Transverse colon (tissue), 4 donors: ENCODE measurements at regions not wholly inside any gene's neighbourhood (a gene's known extent, or its start where the extent isn't known, plus 50 kb on each side); places are given as distances from the start of the nearest gene placed in this dataset.
"Not testable (repeated sequence)": the region's sequence is repeated elsewhere in the genome, so short reads cannot be mapped to it uniquely, and the experiment has no call there.

Experiments
- EP300 ChIP-seq: sonication (generic); formaldehyde crosslinking; IDR thresholded peaks from one replicate; pipeline ENCODE4 v1.6.1; 2017; ENCODE audit warnings: antibody characterized with exemption, low read depth
- POLR2A ChIP-seq: fragments of 450-650 bp; IDR thresholded peaks from one replicate; pipeline ENCODE4 v1.6.1; 2016; ENCODE audit warnings: antibody characterized with exemption, mild to moderate bottlenecking, moderate library complexity
- POLR2AphosphoS5 ChIP-seq, 3 donors: sonication (generic); formaldehyde crosslinking; IDR thresholded peaks; one replicate each; pipeline ENCODE4 v1.6.1; 2016; ENCODE audit warnings: antibody characterized with exemption in 3 of 3
- TF ChIP-seq, protein P1 (sequence below), 5 experiments: fragments of 200-600 bp in 3 of 5; fragments of 450-650 bp in 2 of 5; sonication (generic) in 3 of 5; IDR thresholded peaks; 1 replicate in 2 of 5; 2 replicates in 3 of 5; pipeline ENCODE4 v1.5.1; 2016 to 2017; ENCODE audit warnings: antibody characterized with exemption in 5 of 5, inconsistent platforms in 3 of 5, mild to moderate bottlenecking in 2 of 5, moderate library complexity in 1 of 5

DNA sequence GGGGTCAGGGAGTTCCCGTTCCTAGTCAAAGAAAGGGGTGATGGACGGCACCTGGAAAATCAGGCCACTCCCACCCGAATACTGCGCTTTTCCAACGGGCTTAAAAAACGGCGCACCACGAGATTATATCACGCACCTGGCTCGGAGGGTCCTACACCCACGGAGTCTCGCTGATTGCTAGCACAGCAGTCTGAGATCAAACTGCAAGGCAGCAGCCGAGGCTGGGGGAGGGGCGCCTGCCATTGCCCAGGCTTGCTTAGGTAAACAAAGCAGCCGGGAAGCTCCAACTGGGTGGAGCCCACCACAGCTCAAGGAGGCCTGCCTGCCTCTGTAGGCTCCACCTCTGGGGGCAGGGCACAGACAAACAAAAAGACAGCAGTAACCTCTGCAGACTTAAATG is 100.1 kb upstream of the IQCM start:
- TF ChIP-seq, protein P1, sequence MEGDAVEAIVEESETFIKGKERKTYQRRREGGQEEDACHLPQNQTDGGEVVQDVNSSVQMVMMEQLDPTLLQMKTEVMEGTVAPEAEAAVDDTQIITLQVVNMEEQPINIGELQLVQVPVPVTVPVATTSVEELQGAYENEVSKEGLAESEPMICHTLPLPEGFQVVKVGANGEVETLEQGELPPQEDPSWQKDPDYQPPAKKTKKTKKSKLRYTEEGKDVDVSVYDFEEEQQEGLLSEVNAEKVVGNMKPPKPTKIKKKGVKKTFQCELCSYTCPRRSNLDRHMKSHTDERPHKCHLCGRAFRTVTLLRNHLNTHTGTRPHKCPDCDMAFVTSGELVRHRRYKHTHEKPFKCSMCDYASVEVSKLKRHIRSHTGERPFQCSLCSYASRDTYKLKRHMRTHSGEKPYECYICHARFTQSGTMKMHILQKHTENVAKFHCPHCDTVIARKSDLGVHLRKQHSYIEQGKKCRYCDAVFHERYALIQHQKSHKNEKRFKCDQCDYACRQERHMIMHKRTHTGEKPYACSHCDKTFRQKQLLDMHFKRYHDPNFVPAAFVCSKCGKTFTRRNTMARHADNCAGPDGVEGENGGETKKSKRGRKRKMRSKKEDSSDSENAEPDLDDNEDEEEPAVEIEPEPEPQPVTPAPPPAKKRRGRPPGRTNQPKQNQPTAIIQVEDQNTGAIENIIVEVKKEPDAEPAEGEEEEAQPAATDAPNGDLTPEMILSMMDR (IDR thresholded peaks at IDR 0.05) = not testable (repeated sequence)
- TF ChIP-seq POLR2A; POLR2AphosphoS5 (IDR thresholded peaks at IDR 0.05); EP300: not testable (repeated sequence)
